CD14-positive monocyte (primary cell): ENCODE measurements at regions not wholly inside any gene's neighbourhood (a gene's known extent, or its start where the extent isn't known, plus 50 kb on each side); places are given as distances from the start of the nearest gene placed in this dataset.
"Not testable (repeated sequence)": the region's sequence is repeated elsewhere in the genome, so short reads cannot be mapped to it uniquely, and the experiment has no call there.

Experiments
- DNase-seq, 3 donors: peaks; one replicate each; pipeline ENCODE4 v3.0.0-alpha.2; 2011 to 2022
- H2AFZ ChIP-seq: 2 replicates; pipeline ENCODE4 v1.6.0; 2012; ENCODE audit warnings: mild to moderate bottlenecking, low read depth, low read length, inconsistent platforms; ENCODE audit not compliant: insufficient read depth, poor library complexity, severe bottlenecking
- H3K27ac ChIP-seq, 2 donors: 1 replicate in 1 of 2; 2 replicates in 1 of 2; pipeline ENCODE4 v1.5.1; 2012 to 2013; ENCODE audit warnings: low read length in 2 of 2, control low read depth in 1 of 2, inconsistent platforms in 1 of 2, low read depth in 1 of 2, mild to moderate bottlenecking in 1 of 2
- H3K27me3 ChIP-seq, 2 donors: one replicate each; pipeline versions ENCODE4 v1.6.0 to v1.6.1; 2011 to 2013; ENCODE audit warnings: low read length in 2 of 2; ENCODE audit not compliant: control insufficient read depth in 2 of 2, insufficient read depth in 2 of 2
- H3K36me3 ChIP-seq, 2 donors: replicated peaks in 1 of 2; 1 replicate in 1 of 2; 2 replicates in 1 of 2; pipeline versions ENCODE4 v1.5.1 to v1.6.1; 2012 to 2013; ENCODE audit warnings: low read length in 2 of 2, control low read depth in 1 of 2, inconsistent platforms in 1 of 2, mild to moderate bottlenecking in 1 of 2; ENCODE audit not compliant: insufficient read depth in 2 of 2, control insufficient read depth in 1 of 2
- H3K4me1 ChIP-seq, 2 donors: 1 replicate in 1 of 2; 2 replicates in 1 of 2; pipeline versions ENCODE4 v1.5.1 to v1.6.1; 2012 to 2013; ENCODE audit warnings: low read length in 2 of 2, control low read depth in 1 of 2, inconsistent platforms in 1 of 2, mild to moderate bottlenecking in 1 of 2, moderate library complexity in 1 of 2; ENCODE audit not compliant: insufficient read depth in 2 of 2, control insufficient read depth in 1 of 2
- H3K4me2 ChIP-seq: replicated peaks from 2 replicates; pipeline ENCODE3; 2012; ENCODE audit warnings: low read length, moderate library complexity, mild to moderate bottlenecking; ENCODE audit not compliant: poor library complexity, severe bottlenecking; ENCODE audit errors: extremely low read depth
- H3K4me3 ChIP-seq, 3 experiments: fragments of 200-600 bp in 1 of 3; sonication (generic) in 1 of 3; replicated peaks in 1 of 3; 1 replicate in 2 of 3; 2 replicates in 1 of 3; pipeline ENCODE4 v1.5.1; 2011 to 2013; ENCODE audit warnings: low read length in 3 of 3, mild to moderate bottlenecking in 3 of 3, control low read depth in 2 of 3, low read depth in 2 of 3, inconsistent platforms in 1 of 3, moderate library complexity in 1 of 3
- H3K79me2 ChIP-seq: 2 replicates; pipeline ENCODE4 v1.6.0; 2012; ENCODE audit warnings: mild to moderate bottlenecking, control low read depth, inconsistent platforms, low read length, moderate library complexity; ENCODE audit not compliant: insufficient read depth
- H3K9ac ChIP-seq: 2 replicates; pipeline ENCODE4 v1.6.0; 2017; ENCODE audit warnings: low read length, mild to moderate bottlenecking; ENCODE audit not compliant: insufficient read depth, poor library complexity, severe bottlenecking
- H3K9me3 ChIP-seq, 2 donors: replicated peaks in 1 of 2; 1 replicate in 1 of 2; 2 replicates in 1 of 2; pipeline versions ENCODE4 v1.5.1 to v1.6.1; 2012 to 2013; ENCODE audit warnings: low read length in 2 of 2, control low read depth in 1 of 2; ENCODE audit not compliant: control insufficient read depth in 1 of 2, insufficient read depth in 1 of 2
- H4K20me1 ChIP-seq: 2 replicates; pipeline ENCODE4 v1.6.0; 2012; ENCODE audit warnings: mild to moderate bottlenecking, low read length, control low read depth, moderate library complexity; ENCODE audit not compliant: insufficient read depth
- H3K27ac Mint-ChIP-seq, 7 donors: one replicate each; pipeline ENCODE4 v1.8.0; 2020; ENCODE audit warnings: mild to moderate bottlenecking in 7 of 7, mixed read lengths in 7 of 7, moderate library complexity in 6 of 7, inconsistent platforms in 2 of 7
- H3K27me3 Mint-ChIP-seq, 3 donors: one replicate each; pipeline ENCODE4 v1.8.0; 2021 to 2022; ENCODE audit warnings: low read depth in 3 of 3, mild to moderate bottlenecking in 3 of 3, mixed read lengths in 3 of 3, moderate library complexity in 3 of 3, inconsistent platforms in 1 of 3
- H3K36me3 Mint-ChIP-seq, 2 donors: one replicate each; pipeline ENCODE4 v1.8.0; 2020; ENCODE audit warnings: mixed read lengths in 2 of 2, inconsistent platforms in 1 of 2, mild to moderate bottlenecking in 1 of 2
- H3K4me1 Mint-ChIP-seq: one replicate; pipeline ENCODE4 v1.8.0; 2020; ENCODE audit warnings: mild to moderate bottlenecking, mixed read lengths
- H3K4me3 Mint-ChIP-seq, 2 donors: one replicate each; pipeline ENCODE4 v1.8.0; 2020; ENCODE audit warnings: mild to moderate bottlenecking in 2 of 2, mixed read lengths in 2 of 2, moderate library complexity in 1 of 2
- H3K9me3 Mint-ChIP-seq, 7 donors: one replicate each; pipeline ENCODE4 v1.8.0; 2020 to 2022; ENCODE audit warnings: mixed read lengths in 7 of 7, mild to moderate bottlenecking in 6 of 7, moderate library complexity in 6 of 7, inconsistent platforms in 2 of 7
- CTCF ChIP-seq: fragments of 200-600 bp; IDR thresholded peaks from one replicate; pipeline ENCODE4 v1.8.0; 2022; ENCODE audit warnings: antibody characterized with exemption, mild to moderate bottlenecking
- WGBS: methylation state at CpG from one replicate; pipeline ENCODE4 v1.1.5; 2013; ENCODE audit warnings: missing lambda C conversion rate; ENCODE audit not compliant: insufficient coverage; 5-methylcytosine and 5-hydroxymethylcytosine counted together
- intact Hi-C, 2 donors: fragments of 100-400 bp; cut with micrococcal nuclease; formaldehyde crosslinking; loops; one replicate each; pipeline versions ENCODE4 v1.15.0 to v1.15.1; 2023

DNA sequence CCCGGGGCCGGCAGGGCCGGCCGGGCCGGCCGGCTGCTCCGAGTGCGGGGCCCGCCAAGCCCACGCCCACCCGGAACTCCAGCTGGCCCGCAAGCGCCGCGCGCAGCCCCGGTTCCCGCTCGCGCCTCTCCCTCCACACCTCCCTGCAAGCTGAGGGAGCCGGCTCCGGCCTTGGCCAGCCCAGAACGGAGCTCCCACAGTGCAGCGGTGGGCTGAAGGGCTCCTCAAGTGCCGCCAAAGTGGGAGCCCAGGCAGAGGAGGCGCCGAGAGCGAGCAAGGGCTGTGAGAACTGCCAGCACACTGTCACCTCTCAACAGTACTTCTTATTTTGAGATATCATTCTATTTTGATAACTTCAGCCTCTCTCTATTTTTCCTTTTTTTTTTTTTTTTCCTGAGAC is 112.3 kb downstream of the NAB1 start:
- Histone ChIP-seq H3K4me3 (peak overlapping the region in 2 of 3 experiments; percentile 6 to 40), H2AFZ (peak overlapping the region; percentile 62), H3K9ac (peak overlapping the region; percentile 30)
- H3K79me2 ChIP-seq, H3K9me3 ChIP-seq, H3K36me3 Mint-ChIP-seq, H4K20me1 ChIP-seq, H3K4me1 ChIP-seq, H3K36me3 ChIP-seq, H3K4me2 ChIP-seq, H3K27ac ChIP-seq, intact Hi-C loops, H3K27me3 ChIP-seq, H3K27ac Mint-ChIP-seq, H3K27me3 Mint-ChIP-seq, DNase-seq: not testable (repeated sequence)
- Mint-ChIP-seq H3K4me1 (peaks cover 19% of the 10 kb centered on the region), H3K9me3 (peaks cover 2 to 13% (median 6%) of the 10 kb centered on the region in 7 donors), H3K4me3 (peak overlapping the region; percentile 65 to 80)
- WGBS = no CpG with 5 or more reads among the region's 28 CpGs

GRCh38 chr2:190762566-190762965 is 113.7 kb downstream of the NAB1 start:
- Histone ChIP-seq H3K27me3 (no peaks in the 10 kb centered on the region), H3K36me3 (no peaks in the 10 kb centered on the region), H3K27ac (no peak overlapping the region), H2AFZ (no peak overlapping the region), H3K9ac (no peak overlapping the region), H3K4me3 (no peak overlapping the region), H3K4me1 (no peaks in the 10 kb centered on the region), H3K4me2 (no peak overlapping the region), H3K79me2 (no peaks in the 10 kb centered on the region), H4K20me1 (no peaks in the 10 kb centered on the region), H3K9me3 (no peaks in the 10 kb centered on the region)
- H3K9me3 Mint-ChIP-seq = peaks cover 2 to 13% (median 6%) of the 10 kb centered on the region in 7 donors
- peaks cover 22% of the 10 kb centered on the region for H3K4me1 Mint-ChIP-seq
- no peak for TF ChIP-seq CTCF
- H3K27me3 Mint-ChIP-seq = peaks cover 2 to 3% (median 2%) of the 10 kb centered on the region in 3 donors
- no peak for DNase-seq
- no peak overlapping the region for H3K27ac Mint-ChIP-seq
- intact Hi-C loops = no loop called here
- no peak overlapping the region for H3K4me3 Mint-ChIP-seq
- no peaks in the 10 kb centered on the region for H3K36me3 Mint-ChIP-seq
- 100% methylated on average over 1 of the region's 1 CpG for WGBS
